Effector CD8-positive, alpha-beta T cell (primary cell): ENCODE measurements at regions not wholly inside any gene's neighbourhood (a gene's known extent, or its start where the extent isn't known, plus 50 kb on each side); places are given as distances from the start of the nearest gene placed in this dataset.

Experiments used
- DNase-seq: peaks from one replicate; lab custom pipeline; 2025; lab: John Stamatoyannopoulos, UW

- DNase-seq, result no peak
These were observed 357.3 kb downstream of the FOXA2 start for GRCh38 chr20:22226849-22227700.

DNA sequence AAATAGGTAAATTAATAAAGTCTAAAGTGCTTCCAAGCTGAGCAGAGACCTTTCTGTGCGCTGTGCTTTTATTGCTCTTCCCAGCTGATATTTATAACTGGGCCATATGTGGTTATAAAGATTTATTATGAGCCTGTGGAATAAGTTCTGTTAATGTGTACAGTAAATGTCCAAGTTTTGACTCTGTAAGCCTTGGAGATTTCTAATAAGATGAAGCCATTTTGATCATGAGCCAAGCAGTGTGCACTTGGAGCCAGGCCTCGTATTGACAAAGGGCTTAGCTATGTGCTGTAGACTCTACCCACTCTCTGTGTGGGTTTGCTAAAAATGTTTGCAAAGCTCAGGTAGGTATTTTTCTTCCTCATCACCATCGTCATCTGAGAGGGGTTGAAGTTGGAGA, 361.1 kb downstream of the FOXA2 start:
- DNase-seq, result no peak

DNA sequence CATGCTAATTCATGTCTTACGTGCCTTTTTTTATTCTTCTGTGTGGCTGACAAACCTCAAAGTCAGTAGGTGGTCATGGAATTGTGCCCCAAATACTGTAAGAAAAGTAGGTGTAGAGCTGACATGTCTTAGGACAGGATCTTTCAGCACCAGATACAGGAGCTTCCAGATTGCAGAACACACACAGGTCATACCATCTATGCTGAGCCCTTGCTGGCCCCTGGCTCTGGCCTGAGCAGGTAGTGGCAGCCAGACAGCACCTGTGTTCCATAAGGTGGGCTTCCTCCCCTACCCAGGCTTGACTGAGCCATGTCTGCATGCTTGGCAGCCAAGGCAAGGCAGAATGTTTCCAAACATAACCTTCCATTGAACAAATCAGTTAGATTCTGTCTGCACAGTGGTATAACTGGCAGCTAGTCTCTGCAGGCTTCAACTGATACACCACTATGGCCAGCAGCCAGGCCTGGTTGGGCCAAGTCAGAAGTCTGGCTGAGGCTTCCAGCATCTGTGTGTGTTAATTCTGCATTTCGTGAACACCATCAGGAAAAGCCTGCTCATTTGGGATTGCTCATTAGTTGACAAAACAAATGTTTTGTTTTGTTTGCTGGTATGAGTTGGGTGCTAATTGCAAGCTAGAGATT, 366.5 kb downstream of the FOXA2 start:
- DNase-seq, result no peak

- no peak for DNase-seq
These were observed 367.4 kb downstream of the FOXA2 start for GRCh38 chr20:22216984-22217383.

DNA sequence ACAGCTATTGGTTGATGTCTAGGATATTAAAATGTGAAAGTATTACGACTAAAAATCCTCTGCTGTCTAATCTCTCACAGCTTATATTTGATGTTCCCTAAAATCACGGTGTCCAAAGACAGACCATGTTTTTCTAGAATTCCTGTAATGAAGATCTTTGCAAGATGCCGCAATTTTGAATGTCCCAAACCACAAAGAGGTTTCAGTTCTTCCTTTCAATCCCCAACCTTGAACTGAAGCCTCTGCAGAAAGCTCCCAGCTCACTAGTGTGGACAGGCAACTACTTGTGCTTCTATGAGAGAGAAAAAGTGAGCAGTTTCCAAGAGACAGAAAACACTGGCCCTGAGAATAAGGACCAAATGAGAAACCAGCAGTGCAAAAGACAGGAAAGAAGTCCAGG, 370.1 kb downstream of the FOXA2 start:
- DNase-seq, result no peak

DNA sequence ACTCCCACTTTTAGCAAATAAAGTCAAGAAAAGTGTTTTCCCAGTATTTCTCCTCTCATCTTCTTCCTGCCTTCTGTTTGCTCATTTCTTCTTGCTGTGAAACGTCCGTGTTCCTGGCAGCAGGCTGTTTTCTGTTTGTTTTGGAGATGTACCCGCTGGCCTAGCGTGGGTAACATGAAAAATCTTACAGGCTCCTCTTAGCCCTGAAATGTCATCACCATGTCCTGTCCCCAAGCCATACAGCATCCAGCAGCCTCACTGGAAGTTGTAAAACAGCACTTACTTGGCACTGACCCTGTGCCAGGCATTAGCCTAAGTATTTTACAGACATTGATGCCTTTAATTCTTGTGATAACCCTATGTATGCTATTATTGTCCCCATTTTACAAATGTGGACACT, 371.1 kb downstream of the FOXA2 start:
- DNase-seq, result no peak

GRCh38 chr20:22207280-22207679, 377.1 kb downstream of the FOXA2 start:
- no peak for DNase-seq

DNA sequence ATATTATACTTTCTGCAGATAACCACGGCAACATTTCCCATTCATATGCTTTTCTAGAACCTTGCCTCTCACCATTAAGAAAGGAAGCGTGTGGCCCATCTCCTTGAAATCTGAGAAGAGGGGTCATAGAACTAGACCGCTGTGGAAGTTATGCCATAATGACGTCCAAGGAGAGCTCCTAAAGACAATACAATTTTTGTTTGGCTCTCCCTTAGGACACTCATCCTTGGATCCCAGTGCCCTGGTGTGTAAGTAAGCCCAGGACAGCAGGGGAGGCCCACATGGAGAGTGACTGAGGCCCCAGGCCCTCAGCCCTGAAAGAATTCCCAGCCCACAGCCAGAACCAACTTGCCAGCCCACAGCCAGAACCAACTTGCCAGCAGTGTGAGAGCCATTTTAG, 379.6 kb downstream of the FOXA2 start:
- no peak for DNase-seq

GRCh38 chr20:22182148-22182547, 402.2 kb downstream of the FOXA2 start:
- no peak for DNase-seq

GRCh38 chr20:22180244-22180643, 404.1 kb downstream of the FOXA2 start:
- DNase-seq, result no peak

GRCh38 chr20:22160101-22160652, 424.2 kb downstream of the FOXA2 start:
- no peak for DNase-seq

GRCh38 chr20:22159276-22159675, 425.1 kb downstream of the FOXA2 start:
- DNase-seq, result no peak

GRCh38 chr20:22127587-22127986, 422.1 kb downstream of the PAX1 start:
- DNase-seq, result no peak

DNA sequence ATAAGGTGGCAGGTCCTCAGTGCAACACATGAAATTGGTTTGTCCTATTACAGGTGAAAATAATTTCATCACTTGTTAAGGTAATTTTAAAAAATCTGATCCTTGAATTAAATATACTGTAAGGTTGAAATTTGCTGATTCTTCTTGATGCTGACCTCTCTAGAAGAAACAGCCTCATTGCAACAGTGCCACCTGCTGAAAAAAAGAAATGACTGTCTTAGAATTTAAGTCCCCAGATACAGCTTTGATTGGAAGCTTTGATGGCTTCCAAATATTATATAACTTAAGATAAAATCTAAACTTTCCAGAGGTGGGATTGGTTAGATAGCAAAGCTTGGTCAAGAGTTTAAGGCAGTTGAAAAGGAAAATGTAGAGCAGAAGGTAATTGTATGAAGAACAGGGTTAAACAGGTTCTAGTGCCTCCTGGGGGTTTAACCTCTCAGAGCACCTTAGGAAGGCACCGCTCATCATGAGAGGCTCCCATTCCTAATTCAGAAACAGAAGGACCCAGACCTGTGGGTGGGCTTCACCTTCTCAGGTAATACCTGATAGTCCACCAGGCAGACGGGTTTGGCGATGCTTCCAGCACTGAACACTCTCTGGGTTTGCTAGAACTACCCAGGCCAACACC, 401.0 kb downstream of the PAX1 start:
- no peak for DNase-seq

DNA sequence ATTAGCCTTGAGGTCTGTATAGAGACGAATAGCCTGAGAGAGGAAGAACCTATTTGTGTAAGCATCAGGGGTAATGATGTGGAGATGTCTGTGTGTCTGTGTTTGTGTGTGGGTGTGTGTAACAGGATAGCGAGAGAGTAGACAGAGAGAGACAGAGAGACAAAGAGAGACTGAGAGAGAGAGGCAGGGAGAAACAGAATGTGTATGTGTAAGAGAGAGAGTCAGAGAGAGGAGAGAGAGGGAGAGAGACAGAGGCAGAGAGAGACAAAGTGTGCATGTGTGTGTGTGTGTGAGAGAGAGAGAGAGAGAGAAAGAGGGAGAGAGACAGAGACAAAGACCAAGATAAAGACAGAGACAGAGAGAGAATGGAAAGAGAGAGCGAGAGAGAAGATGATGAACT, 396.1 kb downstream of the PAX1 start:
- DNase-seq, result no peak

DNA sequence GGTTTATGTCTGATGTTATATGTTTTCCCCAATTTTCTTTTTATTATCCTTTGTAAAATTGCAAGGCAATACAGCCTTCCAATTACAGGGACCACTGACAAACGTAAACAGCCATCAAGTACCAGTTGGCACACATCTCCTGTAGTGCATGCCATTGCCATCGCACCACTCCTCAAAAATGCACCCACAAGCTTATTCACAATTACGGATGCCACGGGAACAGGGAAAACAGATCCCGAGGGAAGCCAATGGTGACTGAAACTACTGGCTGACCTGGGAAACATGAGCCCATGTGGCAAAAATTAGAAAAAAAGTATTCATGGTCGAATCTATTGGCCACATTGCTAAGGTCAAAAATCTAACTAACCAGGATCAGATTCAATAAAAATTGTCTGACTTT, 395.2 kb downstream of the PAX1 start:
- no peak for DNase-seq

- no peak for DNase-seq
These were observed 393.9 kb downstream of the PAX1 start for GRCh38 chr20:22099348-22099747.

- no peak for DNase-seq
These were observed 393.0 kb downstream of the PAX1 start for GRCh38 chr20:22098511-22098910.

DNA sequence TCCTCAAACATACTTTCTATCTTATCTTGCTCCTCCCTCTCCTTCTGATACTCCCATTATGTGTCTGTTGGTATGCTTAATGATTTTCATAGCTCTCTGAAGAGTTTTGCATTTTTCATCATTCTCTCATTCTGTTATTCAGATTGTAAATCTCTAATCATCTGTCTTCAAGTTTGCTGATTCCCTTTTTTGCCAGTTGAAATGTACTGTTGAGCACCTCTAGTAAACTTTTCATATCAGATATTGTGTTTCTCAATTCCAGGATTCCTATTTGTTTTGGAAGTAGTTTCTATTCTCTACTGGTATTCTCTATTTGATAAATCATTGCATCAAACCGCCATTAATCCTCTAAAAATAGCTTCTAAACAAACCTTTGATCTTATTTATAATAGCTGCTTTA, 387.7 kb downstream of the PAX1 start:
- DNase-seq, result no peak

DNA sequence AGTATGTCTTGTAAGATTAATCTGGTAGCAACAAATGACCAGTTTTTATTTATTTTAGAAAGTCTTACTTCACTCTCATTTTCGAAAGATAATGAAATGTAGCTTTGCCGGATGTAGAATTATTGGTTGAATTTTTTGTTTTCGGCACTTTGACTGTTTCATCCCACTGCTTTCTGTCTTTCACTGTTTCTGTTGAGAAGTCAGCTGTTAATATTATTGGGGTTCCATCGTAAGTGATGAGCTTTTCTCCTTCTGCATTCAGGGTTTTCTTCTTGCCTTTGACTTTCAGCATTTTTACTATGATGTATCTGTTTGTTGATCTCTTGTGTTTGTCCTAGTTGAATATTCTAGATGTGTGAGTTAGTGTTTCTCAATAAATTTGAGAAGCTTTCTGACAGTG, 383.4 kb downstream of the PAX1 start:
- DNase-seq, result no peak

DNA sequence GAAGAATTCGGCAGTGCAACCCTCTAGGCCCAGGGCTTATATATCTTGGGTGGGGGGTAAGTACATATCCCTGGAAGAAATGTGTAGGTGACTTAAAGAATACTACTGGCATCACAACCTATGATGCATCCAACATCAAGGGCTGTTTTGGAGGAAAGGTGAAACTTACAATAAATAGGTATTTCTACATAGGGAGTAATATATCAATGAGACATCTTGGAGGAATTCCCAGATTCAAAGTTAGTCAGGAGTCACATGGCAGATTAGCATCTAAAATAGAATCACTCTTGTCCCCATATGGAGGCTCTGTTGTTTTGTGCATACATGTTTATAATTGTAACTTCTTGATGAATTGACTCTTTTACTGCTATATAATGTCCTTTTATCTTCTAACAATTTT, 375.5 kb downstream of the PAX1 start:
- no peak for DNase-seq

DNA sequence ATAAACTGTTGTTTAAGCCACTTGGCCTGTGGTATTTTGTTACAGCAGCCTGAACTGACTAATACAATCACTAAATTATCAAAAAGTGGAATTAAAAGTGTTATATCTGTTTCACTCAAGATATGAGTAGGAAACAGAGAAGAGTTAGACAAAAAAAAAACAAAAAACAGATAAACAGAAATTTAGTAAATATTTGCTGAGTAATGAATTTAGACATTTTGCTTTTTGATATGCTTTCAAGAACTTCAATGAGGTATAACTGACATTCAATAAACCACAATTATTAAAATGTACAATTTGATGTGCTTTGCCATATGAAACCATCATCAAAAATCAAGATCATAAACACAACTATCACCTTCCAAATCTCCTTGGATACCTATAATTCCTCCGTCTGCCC, 369.2 kb downstream of the PAX1 start:
- no peak for DNase-seq

DNA sequence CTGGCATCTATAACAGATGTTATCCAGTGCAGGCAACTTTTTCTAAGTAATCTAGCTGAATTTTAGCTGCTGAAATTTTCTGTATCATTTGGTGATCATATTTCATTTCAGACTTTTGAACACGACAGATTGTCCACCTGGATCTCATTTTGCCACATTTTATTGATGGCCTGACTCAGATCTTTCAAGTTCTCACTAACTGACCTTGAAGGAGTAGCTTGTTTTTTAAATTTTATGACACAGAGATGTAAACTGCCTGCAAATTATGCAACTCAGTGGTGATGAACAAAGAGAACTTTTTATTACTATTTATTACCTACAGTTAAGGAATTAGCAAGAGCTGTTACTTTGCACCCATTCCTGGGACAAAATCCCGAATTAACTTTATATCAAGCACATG, 366.4 kb downstream of the PAX1 start:
- DNase-seq, result no peak
